ENCODE measurements at regions not wholly inside any gene's neighbourhood (a gene's known extent, or its start where the extent isn't known, plus 50 kb on each side); places are given as distances from the start of the nearest gene placed in this dataset.

- DNase-seq (ENCODE audit: low read depth), result no peak
Measured at GRCh38 chr5:29949301-29949872, 1244.1 kb upstream of the CDH6 start.

DNA sequence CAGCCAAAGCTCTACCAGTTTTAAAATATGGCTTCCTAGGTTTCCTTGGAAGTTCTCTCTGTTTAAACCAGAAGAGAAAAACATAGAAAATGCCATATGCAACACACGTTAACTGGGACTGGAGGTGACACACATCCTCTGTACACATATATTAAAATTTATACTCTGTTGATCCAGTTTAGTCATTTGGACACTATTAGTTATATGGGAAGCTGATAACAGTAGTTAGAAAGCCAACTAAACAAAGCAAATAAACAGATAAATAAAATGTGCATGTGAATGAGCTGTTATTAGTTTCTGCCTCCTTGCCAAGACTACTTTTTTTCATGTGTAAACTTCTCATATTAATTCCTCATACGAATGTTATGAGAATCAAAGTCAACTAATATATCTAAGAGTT, 1249.2 kb upstream of the CDH6 start:
- no peak for DNase-seq (ENCODE audit: low read depth)

DNA sequence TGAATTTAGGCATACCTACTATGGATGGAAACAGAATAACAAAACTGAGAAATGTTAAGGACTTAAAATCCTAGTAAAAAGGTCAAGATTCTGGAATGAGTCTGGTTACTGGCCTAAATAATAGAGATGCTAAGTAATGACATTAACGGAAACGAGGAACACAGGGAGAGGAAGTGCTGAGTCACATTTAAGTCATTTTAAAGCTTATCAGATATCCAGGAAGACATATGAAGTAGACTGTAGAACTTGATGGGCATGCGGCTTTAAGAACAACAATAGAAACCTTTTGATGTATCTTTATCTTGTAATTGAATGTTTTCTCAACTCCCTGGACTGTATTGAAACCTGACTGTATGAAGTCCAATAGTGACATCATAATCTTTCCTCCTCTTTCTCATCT, 1251.4 kb upstream of the CDH6 start:
- no peak for DNase-seq (ENCODE audit: low read depth)

DNA sequence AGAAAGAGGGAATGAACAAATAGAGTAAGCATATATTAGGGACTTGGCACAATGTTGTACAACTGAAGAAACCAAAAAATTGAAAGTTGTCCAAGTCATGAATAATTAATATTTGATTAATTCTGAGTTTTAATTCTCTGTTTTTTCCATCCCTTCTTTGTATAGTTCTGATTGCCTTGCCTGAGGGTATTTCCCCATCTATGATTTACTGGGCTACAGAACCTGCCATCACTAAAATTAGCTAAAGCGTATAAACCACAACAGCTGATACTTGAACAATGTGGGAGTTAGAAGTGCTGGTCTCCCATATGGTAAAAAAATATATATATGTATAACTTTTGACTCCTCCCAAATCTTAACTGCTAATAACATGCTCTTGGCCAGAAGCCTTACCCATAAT, 1253.5 kb upstream of the CDH6 start:
- no peak for DNase-seq (ENCODE audit: low read depth)

- DNase-seq (ENCODE audit: low read depth), result no peak
Measured at GRCh38 chr5:29935371-29935770, 1258.1 kb upstream of the CDH6 start.

DNA sequence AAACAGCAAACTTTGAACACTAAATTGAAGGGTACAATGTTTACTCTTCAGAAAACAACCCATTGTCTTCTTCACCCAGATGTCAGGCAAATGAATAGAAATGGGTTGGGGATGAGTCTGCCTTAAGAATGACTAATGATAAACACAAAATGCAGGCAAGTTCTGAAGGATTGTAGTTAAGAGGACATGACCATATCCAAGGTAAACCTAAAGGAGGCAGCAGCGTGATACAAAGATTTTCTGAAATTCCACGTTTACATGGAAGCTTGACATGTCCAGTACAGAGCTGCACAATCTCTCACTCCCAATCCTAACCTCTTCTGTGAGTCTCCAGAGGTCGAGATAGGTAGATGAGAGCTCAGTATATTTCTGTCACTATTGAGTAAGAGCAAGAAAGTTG, 1263.2 kb upstream of the CDH6 start:
- DNase-seq (ENCODE audit: low read depth), result no peak

- no peak for DNase-seq (ENCODE audit: low read depth)
Measured at GRCh38 chr5:29924107-29924506, 1269.4 kb upstream of the CDH6 start.

- DNase-seq (ENCODE audit: low read depth), result no peak
Measured at GRCh38 chr5:29905626-29906353, 1287.7 kb upstream of the CDH6 start.

GRCh38 chr5:29902859-29903258, 1290.6 kb upstream of the CDH6 start:
- DNase-seq (ENCODE audit: low read depth), result peak; percentile 10

- DNase-seq (ENCODE audit: low read depth), result no peak
Measured at GRCh38 chr5:29899583-29899982, 1293.9 kb upstream of the CDH6 start.

DNA sequence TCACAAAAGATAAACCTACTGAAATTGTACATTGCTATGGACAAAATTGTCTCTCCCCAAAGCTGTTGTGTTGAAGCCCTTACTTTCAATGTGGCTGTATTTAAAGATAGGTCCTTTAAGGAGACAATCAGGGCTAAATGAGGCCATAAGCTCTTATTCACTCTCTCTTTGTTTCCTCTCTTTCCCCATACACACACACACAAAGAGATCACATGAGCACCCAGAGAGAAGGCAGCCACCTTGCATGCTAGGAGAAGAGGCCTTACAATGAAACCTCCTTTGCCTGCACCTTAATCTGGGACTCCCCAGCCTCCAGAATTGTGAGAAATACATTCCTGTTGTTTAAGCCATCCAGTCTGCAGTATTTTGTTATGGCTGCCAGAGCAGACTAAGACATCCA, 1295.6 kb upstream of the CDH6 start:
- DNase-seq (ENCODE audit: low read depth), result no peak

DNA sequence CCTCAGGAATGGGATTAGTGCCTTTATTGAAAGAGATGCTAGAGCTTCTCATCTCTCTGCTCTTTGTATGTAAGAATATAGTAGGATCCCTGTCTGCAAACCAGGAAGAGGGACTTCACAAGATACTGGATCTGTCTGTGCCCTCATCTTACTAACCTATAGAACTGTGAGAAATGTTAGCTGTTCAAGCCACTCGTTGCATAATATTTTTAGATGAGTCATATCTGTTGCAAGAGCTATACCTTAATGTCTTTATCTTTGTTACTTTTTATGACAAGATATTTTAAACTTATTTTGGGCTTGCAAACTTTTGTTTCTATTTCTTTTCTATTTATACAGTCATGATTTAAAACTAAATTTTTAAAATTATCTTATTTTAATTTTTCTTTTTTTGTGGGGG, 1296.8 kb upstream of the CDH6 start:
- peak; percentile 20 for DNase-seq (ENCODE audit: low read depth)

DNA sequence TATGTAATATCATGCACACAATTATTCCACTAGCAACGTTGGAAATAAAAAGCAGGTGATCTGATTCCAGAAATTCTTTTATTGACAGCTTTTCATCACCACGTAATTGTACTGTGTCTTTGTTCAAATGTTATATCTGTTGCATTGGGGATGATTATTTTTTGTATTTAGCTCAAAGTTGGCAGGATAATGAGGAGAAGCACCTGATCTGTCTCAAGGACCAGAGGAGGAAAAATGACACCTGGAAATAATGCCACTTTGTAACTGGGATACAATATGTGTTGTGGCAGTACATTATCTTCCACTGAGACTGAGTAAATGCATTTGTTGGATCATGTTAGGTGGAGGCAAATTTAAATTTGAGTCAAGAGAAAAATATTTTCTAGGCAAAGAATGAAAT, 1298.8 kb upstream of the CDH6 start:
- no peak for DNase-seq (ENCODE audit: low read depth)

DNA sequence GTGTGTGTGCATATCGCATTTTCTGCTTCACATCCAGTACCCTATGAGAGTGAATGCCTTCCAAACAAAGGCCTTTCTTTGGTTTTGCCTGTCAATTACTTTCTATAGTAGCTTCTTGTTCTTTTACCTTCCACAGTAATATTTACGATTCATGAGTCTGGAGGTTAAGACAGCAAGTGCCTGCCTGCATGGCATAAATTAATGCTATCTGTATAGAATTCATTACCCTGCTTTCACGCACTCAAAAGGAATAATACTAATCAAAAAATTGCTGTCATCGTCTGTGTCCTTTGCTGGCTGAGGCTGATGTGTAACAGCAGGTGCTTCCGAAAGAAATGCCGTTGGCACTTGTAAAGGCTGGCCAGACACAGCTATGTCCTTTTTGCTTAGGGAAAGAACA, 1304.4 kb upstream of the CDH6 start:
- DNase-seq (ENCODE audit: low read depth), result no peak

DNA sequence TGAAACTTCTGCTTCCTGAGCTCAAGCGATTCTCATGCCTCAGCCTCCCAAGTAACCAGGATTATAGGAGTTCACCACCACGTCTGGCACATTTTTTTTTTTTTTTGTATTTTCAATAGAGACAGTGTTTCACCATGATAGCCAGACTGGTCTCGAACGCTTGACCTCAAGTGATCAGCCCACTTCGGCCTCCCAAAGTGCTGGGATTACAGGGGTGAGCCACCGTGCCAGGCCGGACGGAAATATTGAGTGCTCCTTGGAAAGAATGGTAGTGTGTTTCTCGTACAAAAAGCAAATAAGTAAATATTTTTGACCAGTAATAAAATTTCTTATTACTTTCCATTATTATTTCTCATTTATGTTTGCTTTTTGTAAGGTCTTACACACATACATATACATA, 1307.9 kb upstream of the CDH6 start:
- DNase-seq (ENCODE audit: low read depth), result no peak

- DNase-seq (ENCODE audit: low read depth), result no peak
Measured at GRCh38 chr5:29882036-29882435, 1311.5 kb upstream of the CDH6 start.

DNA sequence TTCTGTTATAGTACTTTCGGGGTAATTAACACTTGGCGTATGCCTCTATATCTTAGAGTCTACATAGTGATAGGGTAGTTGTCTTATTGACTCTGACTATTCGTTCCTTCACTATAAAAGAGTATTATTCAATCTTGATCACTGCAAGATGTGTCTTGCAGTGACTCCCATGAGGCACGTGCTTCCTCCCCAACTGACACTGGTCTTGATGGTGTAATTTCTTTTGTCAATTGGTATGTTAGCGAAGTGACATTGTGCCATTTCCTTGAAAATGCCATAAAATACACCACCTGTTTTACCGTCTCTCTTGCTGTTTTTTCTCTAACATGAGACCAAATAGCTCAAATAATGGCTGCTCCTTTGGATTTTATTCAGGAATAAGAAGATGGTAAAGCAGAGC, 1314.1 kb upstream of the CDH6 start:
- DNase-seq (ENCODE audit: low read depth), result no peak

DNA sequence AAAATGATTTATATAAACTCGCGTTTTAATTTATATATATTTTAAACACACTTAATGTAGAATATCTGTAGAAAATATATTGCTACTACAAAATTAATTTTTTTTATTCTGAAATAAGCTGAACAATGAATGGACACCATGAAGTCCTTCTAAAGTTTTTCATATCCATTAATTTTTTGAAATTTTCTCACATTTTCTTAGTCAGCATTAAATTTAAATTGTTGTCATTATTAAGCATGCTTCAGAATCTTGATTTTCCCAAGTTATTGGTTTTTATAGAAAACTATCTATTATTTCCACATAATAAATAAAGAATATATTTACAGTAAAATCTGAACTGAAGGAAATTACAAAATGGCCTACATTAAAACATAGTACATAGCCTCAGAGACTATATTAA, 1314.9 kb upstream of the CDH6 start:
- no peak for DNase-seq (ENCODE audit: low read depth)

DNA sequence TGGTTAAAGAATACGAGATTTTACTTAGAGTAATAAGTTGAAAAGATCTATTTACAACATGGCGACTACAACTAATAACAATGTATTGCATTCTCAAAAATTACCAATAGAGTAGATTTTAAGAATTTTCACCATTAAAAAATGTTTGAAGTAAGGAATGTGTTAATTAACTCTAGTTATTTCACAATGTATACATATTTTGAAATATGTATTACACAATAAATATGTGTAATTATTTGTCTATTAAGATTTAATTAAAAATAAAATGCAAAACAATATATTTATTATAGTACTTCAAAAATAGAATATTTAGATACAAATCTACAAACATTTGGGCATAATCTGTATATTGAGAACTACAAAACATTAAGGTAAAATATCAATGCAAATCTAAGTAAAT, 1326.3 kb upstream of the CDH6 start:
- DNase-seq (ENCODE audit: low read depth), result no peak

GRCh38 chr5:29853711-29854220, 1339.7 kb upstream of the CDH6 start:
- DNase-seq (ENCODE audit: low read depth), result no peak

DNA sequence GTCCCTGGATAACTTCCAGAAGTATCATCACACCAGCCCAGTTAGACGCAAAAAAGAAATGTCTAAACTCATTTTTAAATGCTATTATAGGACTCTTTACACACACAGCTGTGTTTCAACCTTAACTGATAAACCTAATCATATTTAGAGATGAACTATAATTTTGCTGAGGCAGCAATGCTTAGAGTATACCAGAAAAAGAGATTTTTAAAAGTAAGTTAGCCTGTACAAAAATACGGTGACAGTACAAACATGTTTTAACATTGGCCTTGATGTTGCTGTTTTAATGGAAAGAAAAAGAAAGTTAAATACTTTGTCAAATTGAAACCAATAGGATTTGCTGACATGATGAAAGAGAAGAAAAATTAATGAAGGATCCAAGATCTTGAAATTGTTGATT, 1341.2 kb upstream of the CDH6 start:
- DNase-seq (ENCODE audit: low read depth), result no peak

- DNase-seq (ENCODE audit: low read depth), result no peak
Measured at GRCh38 chr5:29845206-29845605, 1348.3 kb upstream of the CDH6 start.

- no peak for DNase-seq (ENCODE audit: low read depth)
Measured at GRCh38 chr5:29833394-29833793, 1360.1 kb upstream of the CDH6 start.

GRCh38 chr5:29822521-29822920, 1371.0 kb upstream of the CDH6 start:
- no peak for DNase-seq (ENCODE audit: low read depth)
